ENCODE measurements at regions not wholly inside any gene's neighbourhood (a gene's known extent, or its start where the extent isn't known, plus 50 kb on each side); places are given as distances from the start of the nearest gene placed in this dataset.
"Not testable (repeated sequence)": the region's sequence is repeated elsewhere in the genome, so short reads cannot be mapped to it uniquely, and the experiment has no call there.

GRCh38 chr6:47407300-47408281 lies 70.0 kb upstream of the CD2AP start:
- no peak for DNase-seq

- peak; percentile 65 for DNase-seq
Measured at GRCh38 chr6:47413752-47414422, 63.7 kb upstream of the CD2AP start.

GRCh38 chr6:47414423-47415167 lies 63.0 kb upstream of the CD2AP start:
- peak; percentile 42 for DNase-seq

- DNase-seq: no peak
Measured at GRCh38 chr6:47416396-47417345, 60.9 kb upstream of the CD2AP start.

DNA sequence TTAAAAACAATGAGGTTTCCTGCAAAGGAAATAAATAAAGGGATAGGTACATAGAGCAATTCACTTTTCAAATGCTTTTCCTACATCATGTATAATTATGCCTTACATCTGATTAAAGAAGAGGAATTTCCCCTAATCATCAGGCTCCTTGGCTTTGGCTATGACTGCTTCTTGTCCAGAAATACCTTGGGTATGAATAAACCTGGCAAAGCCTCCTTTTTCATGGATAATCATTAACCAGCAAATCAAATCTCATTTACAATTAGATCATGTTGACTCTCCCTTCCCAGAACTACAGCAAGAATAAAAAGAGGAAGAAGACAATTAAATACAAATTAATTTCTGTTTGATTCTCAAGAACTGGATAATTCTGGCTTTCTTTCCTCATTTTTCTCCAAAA lies 58.0 kb upstream of the CD2AP start:
- DNase-seq: no peak

DNA sequence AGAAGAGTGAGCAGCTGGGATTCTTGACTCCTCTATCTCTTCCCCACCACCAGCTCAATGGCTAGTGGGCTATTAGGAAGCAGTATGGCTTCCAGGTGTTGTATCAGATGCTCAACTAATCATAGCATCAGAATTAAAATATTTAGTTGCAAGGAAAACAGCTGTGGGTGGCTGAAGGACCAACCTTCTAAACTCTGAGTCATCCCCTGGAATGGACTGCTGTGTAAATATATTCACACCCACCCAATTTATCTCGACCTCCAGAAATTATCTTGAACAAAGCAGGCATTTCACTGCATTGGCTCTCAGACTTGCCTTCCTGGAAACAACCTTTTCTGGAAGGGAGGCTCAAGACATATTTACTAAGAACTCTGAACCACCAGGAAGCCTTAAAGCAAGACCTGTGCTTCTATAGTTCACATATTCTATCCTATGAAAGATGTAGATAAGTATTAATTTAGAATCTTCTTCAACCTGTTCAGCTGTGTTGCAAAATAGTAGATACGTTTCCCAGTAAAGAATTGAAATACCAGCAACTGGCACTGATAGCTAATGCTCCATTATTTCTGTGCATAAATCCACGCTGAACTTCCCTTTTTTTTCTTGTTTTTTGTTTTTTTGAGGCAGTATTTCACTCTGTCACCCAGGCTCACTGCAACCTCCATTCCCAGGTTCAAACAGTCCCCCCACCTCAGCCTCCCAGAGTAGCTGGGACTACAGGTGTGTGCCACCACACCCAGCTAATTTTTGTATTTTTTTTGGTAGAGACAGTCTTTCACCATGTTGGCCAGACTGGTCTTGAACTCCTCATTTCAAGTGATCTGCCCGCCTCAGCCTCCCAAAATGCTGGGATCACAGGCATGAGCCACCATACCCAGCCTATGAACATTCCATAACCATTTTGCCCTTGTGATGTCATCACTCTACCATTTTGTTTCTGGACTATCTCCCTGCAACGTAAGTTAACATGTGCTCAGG lies 56.9 kb upstream of the CD2AP start:
- no peak for DNase-seq

DNA sequence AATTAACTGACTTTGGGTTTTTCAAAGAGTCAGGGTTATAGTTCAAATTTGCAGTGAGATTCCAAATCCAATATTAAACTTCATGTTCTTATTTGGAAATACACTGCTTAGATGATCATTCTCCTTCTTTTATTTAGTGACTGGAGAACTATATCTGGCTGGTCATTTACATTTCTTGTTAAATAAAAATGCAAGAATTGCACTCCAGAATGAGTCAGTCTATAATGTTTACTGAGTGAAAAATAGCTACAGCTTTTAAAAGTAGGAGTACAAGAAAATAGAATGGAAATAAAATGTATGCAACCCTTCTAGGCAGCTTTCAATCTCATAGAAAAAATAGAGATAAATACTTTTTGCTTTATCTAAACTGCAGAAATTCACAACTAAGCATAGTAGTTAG lies 54.5 kb upstream of the CD2AP start:
- no peak for DNase-seq

GRCh38 chr6:47424436-47424836 lies 53.2 kb upstream of the CD2AP start:
- no peak for DNase-seq

- not testable (repeated sequence) for DNase-seq
Measured at GRCh38 chr6:47425724-47426123, 51.9 kb upstream of the CD2AP start.

GRCh38 chr6:47426524-47427302 lies 50.9 kb upstream of the CD2AP start:
- DNase-seq: no peak

DNA sequence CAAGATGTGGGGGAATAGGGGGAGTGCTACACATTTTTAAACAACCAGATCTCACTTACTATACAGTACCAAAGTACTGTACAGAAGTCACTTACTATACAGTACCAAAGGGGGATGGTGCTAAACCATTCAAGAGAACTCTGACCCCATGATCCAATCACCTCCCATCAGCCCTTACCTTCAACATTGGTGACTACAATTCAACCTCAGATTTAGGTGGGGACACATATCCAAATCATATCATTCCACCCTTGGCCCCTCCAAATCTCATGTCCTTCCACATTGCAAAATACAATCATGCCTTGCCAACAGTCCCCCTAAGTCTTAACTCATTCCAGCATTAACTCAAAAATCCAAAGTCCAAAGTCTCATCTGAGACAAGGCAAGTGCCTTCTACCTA lies 49.9 kb upstream of the CD2AP start:
- DNase-seq: no peak

All from CD4-positive, alpha-beta T cell treated with Interleukin-12 subunit alpha and Interleukin-12 subunit beta, for 1 hour (primary cell).